GM18867 (cell line): ENCODE measurements at regions not wholly inside any gene's neighbourhood (a gene's known extent, or its start where the extent isn't known, plus 50 kb on each side); places are given as distances from the start of the nearest gene placed in this dataset.

Experiments
- ATAC-seq: cut with Tn5 transposase; IDR thresholded peaks from one replicate; pipeline ENCODE4 v1.9.1; 2021; ENCODE audit warnings: mild to moderate bottlenecking, moderate library complexity; ENCODE audit not compliant: unreplicated experiment

- no peak for ATAC-seq
These were observed 518.5 kb downstream of the PTPRU start for GRCh38 chr1:29754573-29755375.

DNA sequence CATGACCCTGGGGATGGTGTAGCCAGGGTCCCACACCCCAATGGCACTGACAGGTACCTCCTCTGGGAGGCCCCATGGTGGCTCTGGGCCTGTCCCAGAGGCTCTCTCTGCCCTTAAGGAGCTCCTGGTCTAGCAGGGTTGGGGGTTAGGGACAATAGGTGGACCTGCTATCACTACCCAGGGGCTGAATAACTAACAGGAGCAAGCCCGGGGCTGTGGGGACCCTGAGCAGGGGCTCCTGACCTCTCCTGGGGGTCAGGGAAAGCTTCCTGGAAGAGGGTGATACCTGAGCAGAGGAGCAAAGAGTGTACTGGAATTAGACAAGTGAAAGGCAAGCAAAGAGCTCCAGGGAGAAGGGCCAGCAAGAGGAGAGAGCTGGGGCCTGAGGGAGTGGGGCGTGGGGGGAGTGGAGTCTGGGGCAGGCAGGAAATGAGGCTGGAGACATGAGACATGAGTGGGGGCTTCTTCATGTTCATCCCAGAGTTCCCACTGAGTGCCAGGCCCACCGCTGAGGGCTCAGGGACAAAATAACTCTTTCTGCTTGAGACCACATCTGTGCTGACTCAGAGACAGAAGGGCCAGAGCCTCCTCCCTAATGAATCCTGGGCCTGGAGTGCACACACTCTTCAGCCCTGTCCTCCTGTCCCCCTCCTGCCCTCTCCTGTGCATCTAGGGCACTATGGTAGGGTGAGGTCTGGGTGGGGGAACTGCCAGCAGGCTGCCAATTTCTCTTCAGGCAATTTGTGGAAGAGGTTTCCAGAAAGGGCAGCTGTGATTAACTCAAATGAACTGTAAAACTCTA lies 517.6 kb downstream of the PTPRU start:
- no peak for ATAC-seq

- ATAC-seq = no peak
These were observed 516.9 kb downstream of the PTPRU start for GRCh38 chr1:29753244-29753643.

GRCh38 chr1:29752141-29752540 lies 515.8 kb downstream of the PTPRU start:
- no peak for ATAC-seq

- ATAC-seq = no peak
These were observed 513.0 kb downstream of the PTPRU start for GRCh38 chr1:29749024-29749945.

- ATAC-seq = no peak
These were observed 510.9 kb downstream of the PTPRU start for GRCh38 chr1:29747196-29747595.

GRCh38 chr1:29746076-29746665 lies 509.8 kb downstream of the PTPRU start:
- no peak for ATAC-seq

GRCh38 chr1:29744684-29745490 lies 508.6 kb downstream of the PTPRU start:
- no peak for ATAC-seq

DNA sequence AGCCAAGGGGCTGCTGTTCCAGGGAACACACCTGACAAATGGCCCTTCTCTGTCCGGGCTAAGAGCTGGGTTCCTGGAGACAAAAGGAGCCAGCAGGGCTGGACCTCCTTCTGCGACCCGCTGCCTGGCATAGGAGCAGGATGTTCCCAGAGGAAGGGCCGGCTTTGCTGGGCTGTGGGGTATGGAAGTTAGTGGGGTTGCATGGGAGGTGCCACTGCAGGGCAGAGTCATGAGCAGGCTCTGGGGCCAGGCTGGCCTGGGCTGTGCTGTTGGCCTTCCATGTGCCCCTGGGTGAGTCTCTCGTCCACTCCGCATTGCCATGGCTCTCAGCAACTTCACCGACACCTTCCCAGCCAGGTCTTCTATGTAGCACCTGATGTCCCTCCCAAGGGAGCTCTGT lies 507.6 kb downstream of the PTPRU start:
- ATAC-seq = no peak

DNA sequence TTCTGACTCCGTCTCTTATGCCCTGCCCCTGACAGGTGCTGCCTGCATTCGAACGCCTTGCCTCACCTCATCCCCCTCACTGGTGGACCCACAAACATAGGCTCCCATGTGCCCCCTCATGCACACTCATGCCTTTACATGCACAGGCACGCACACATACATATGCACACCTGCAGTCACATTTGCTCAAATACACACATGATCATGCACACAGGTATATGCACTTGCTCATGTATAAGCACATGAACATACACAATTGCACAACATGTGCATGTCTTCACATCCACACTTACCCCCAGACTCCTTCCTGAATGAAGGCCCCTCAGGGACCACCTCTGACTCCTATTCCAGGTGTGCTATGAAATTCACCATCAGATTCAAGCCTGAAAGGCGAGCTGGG lies 506.9 kb downstream of the PTPRU start:
- ATAC-seq = no peak

DNA sequence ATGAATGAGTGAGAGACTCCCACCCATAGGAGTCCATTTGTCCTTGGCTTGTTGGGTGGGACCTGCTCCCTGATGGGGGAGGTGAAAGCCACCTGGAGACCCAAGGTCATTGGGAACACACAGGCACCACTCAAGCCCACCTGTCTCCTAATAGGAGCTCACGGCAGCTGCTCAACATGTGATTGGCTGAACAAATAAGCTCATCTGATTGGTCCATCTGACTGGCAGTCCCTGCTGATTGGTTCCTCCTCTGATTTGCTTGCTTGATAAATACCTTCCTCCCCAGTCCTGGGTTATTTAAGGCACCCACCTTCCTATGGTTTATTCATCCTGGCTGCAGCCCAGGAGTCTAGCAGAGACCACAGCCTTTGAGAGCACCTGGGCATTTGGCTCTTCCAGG lies 502.9 kb downstream of the PTPRU start:
- no peak for ATAC-seq

GRCh38 chr1:29736582-29737188 lies 500.4 kb downstream of the PTPRU start:
- ATAC-seq = no peak

GRCh38 chr1:29732453-29732852 lies 496.1 kb downstream of the PTPRU start:
- ATAC-seq = no peak

DNA sequence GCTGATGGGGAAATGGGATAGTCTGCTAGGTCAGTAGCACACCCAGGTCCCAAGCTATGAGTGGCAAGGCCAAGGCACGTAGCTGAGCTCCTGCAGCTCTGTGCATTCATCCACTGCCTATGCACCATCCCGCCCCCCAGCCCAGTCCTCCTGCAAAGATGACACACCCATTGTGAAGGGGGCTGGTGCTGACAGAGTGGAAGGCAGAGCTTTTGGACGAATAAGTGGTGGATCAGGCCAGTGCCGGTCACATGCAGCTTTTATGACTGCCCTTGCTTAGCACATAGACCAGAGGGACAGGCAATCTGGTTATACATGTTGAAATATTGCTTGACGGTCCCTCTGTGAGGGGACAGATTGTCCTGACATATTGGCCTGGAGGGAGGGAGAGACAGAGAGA lies 494.3 kb downstream of the PTPRU start:
- no peak for ATAC-seq

GRCh38 chr1:29729281-29729680 lies 493.0 kb downstream of the PTPRU start:
- ATAC-seq = no peak

DNA sequence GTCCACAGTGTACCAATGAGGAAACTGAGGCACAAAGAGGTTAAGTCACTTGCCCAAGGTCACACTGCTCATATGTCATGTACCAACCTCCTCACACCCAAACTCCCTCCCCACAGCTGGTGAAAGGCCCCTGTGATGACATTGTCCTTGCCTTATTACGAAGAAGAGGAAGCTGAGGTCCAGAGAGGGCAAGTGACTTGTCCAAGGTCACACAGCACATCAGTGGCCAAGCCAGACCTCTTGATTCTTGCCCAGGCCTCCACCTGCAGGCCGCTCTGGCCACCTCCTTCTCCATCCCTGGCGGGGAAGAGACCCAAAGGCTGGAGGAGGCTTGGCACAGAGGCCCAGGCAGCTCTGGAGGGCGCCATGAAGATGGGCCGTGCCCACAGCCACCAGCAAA lies 492.4 kb downstream of the PTPRU start:
- no peak for ATAC-seq

- ATAC-seq = no peak
These were observed 488.9 kb downstream of the PTPRU start for GRCh38 chr1:29725262-29725661.

- no peak for ATAC-seq
These were observed 486.3 kb downstream of the PTPRU start for GRCh38 chr1:29722598-29722997.

DNA sequence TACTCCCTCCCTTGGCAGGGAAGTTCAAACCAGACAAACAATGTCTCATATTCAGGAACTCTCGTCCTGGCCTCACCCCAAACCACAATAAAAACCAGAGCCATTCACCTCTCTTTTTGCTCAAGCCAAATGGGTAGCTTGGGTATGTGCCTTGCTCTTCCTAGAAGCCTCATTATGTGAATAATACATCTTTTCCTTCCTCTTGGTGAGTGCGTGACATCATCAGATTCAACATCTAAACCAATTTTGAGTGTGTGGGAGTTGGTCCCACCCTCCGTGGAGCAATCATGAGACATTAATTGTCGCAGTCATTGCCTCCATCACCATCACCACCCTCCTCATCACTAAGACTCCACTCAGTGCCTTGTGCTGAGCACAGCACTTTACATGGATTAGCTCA lies 482.9 kb downstream of the PTPRU start:
- no peak for ATAC-seq

DNA sequence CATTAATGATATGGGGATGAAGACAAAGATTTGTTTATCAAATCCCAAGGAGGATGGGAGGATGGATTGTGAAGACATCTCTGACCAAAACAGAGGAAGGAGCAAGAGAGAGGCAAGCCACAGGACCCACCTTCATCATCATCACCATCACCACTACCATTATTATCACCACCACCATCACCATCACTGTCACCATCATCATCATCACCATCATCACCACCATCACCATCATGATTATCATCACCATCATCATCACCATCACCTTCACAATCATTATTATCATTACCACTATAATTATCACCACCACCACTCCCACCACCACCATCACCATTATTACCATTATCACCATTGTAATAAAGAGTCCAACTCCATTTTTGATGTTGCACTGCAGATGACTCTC lies 482.5 kb downstream of the PTPRU start:
- no peak for ATAC-seq
